GM23248 (cell line): ENCODE measurements at regions not wholly inside any gene's neighbourhood (a gene's known extent, or its start where the extent isn't known, plus 50 kb on each side); places are given as distances from the start of the nearest gene placed in this dataset.

ENCODE experiments used
- DNase-seq: peaks from one replicate; pipeline ENCODE4 v3.0.0-alpha.2; 2015
- H2AFZ ChIP-seq: fragments of 200-600 bp; sonication (generic); 2 replicates; pipeline ENCODE4 v1.6.1; 2016; ENCODE audit warnings: antibody characterized with exemption
- H3F3A ChIP-seq: fragments of 200-600 bp; sonication (generic); 2 replicates; pipeline ENCODE4 v1.6.1; 2016; ENCODE audit warnings: mild to moderate bottlenecking, antibody characterized with exemption, mixed run types; ENCODE audit not compliant: insufficient read depth
- H3K27ac ChIP-seq: fragments of 200-600 bp; sonication (generic); 2 replicates; pipeline ENCODE4 v1.5.1; 2016; ENCODE audit warnings: mild to moderate bottlenecking
- H3K27me3 ChIP-seq: fragments of 200-600 bp; sonication (generic); replicated peaks from 2 replicates; pipeline ENCODE4 v1.6.1; 2016; ENCODE audit warnings: mild to moderate bottlenecking; ENCODE audit not compliant: insufficient read depth
- H3K36me3 ChIP-seq: fragments of 200-600 bp; sonication (generic); 2 replicates; pipeline ENCODE4 v1.6.1; 2016; ENCODE audit warnings: low read depth, mild to moderate bottlenecking
- H3K4me1 ChIP-seq: fragments of 200-600 bp; sonication (generic); 2 replicates; pipeline ENCODE4 v1.6.1; 2016; ENCODE audit warnings: mild to moderate bottlenecking; ENCODE audit not compliant: insufficient read depth
- H3K4me2 ChIP-seq: fragments of 200-600 bp; sonication (generic); one replicate; pipeline ENCODE4 v1.6.1; 2016; ENCODE audit warnings: mild to moderate bottlenecking; ENCODE audit not compliant: unreplicated experiment
- H3K4me3 ChIP-seq: fragments of 200-600 bp; sonication (generic); 2 replicates; pipeline ENCODE4 v1.5.1; 2016; ENCODE audit warnings: mild to moderate bottlenecking
- H3K79me2 ChIP-seq: fragments of 200-600 bp; sonication (generic); 2 replicates; pipeline ENCODE4 v1.6.1; 2016; ENCODE audit warnings: mild to moderate bottlenecking; ENCODE audit not compliant: insufficient read depth
- H3K9ac ChIP-seq: fragments of 200-600 bp; sonication (generic); 2 replicates; pipeline ENCODE4 v1.6.1; 2016; ENCODE audit warnings: mild to moderate bottlenecking
- H3K9me2 ChIP-seq: fragments of 200-600 bp; sonication (generic); 2 replicates; pipeline ENCODE4 v1.6.1; 2016; ENCODE audit warnings: mixed run types, mild to moderate bottlenecking, moderate library complexity; ENCODE audit not compliant: insufficient read depth
- H3K9me3 ChIP-seq: fragments of 200-600 bp; sonication (generic); one replicate; pipeline ENCODE4 v1.6.1; 2017; ENCODE audit warnings: low read depth
- H4K20me1 ChIP-seq: fragments of 200-600 bp; sonication (generic); 2 replicates; pipeline ENCODE4 v1.6.0; 2016; ENCODE audit not compliant: insufficient read depth
- EZH2 ChIP-seq: fragments of 200-600 bp; sonication (generic); IDR thresholded peaks from 2 replicates; pipeline ENCODE4 v1.6.1; 2018; ENCODE audit warnings: antibody characterized with exemption, mild to moderate bottlenecking; ENCODE audit not compliant: insufficient read depth, poor library complexity, severe bottlenecking
- EZH2phosphoT487 ChIP-seq: fragments of 200-600 bp; sonication (generic); IDR thresholded peaks from 2 replicates; pipeline ENCODE4 v1.6.1; 2018; ENCODE audit warnings: antibody characterized with exemption, moderate library complexity, mild to moderate bottlenecking, low read depth; ENCODE audit not compliant: insufficient read depth
- WGBS, 2 experiments: methylation state at CpG; one replicate each; pipeline ENCODE4 v1.1.6; 2015 to 2017; ENCODE audit warnings: low lambda C conversion rate in 2 of 2, low coverage in 1 of 2; ENCODE audit errors: missing lambda C conversion rate in 2 of 2; 5-methylcytosine and 5-hydroxymethylcytosine counted together
- in situ Hi-C: fragments of 300-500 bp; cut with MboI; formaldehyde crosslinking; loops from 2 replicates; pipeline ENCODE4 v1.15.0; 2020

DNA sequence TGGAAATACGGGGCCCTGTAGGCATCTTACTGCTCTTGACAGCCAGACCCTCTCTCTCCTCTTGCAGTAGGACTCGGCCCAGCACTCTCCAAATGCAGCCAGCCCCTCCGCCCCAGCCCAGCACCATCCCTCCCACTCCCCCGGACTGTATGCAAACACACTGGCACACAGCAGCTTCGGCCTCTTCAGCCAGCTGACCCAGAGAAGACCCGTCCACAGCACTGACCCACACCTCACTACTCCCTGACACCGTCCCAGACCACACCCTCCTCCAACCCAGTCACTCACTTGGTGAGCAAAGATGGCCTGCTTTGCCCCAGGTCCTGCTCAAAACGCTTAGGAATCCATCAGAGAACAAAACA, 164.6 kb downstream of the IGLL1 start:
- Histone ChIP-seq H3K4me2 (no peak overlapping the region), H3K4me3 (no peak overlapping the region), H3K9ac (no peak overlapping the region), H4K20me1 (no peaks in the 10 kb centered on the region), H3K9me2 (no peaks in the 10 kb centered on the region), H3K9me3 (no peaks in the 10 kb centered on the region), H3K4me1 (no peaks in the 10 kb centered on the region), H3K79me2 (no peaks in the 10 kb centered on the region), H3K36me3 (no peaks in the 10 kb centered on the region), H3F3A (no peaks in the 10 kb centered on the region), H3K27ac (no peak overlapping the region), H3K27me3 (peaks cover 10% of the 10 kb centered on the region; the same call in 1 of the 2 replicates), H2AFZ (no peak overlapping the region)
- no peak for DNase-seq
- 24 to 32% methylated on average over 3 to 8 of the region's 8 CpGs for WGBS, 2 experiments
- in situ Hi-C loops, result no loop called here
- no peak for TF ChIP-seq EZH2
- TF ChIP-seq EZH2phosphoT487, result no peak

DNA sequence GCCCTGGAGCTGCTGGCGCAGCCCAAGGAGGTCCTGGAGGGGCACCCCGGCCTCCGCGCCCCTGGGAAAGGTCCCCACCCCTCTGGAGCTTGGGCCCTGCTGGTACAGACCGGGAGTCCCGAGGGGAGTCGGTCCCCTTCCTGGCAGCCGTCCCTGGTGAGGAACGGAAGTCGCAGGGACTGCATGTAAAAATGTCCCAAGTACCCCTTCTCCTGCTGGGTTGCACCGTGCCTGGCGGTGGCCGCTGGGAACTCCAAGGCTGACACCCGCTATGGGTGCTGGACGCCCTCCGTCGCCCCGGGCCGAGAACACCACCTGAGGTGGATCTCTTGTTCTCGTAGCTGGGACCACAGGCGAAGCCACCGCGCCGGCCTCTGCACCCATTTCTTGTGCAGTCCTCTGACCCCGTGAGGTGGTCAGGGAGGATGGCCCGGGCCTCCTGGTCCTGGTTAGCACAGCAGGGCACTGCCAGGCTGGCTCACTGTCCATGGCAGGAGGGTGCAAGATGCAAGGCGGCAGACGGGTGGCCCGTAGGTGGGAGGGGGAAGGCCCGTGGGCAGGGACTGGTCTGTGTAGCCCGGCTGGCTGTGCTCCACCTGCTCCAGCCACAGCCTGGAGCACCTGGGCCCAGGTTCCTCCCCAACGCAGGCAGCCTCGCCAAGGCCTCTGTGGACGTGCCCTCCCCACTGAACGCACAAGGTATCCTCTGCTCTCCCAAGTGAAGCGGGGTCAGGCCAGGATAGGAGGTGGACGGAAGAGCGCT, 165.2 kb downstream of the IGLL1 start:
- Histone ChIP-seq H3K27me3 (peaks cover 11% of the 10 kb centered on the region; the same call in 1 of the 2 replicates), H4K20me1 (no peaks in the 10 kb centered on the region), H3K4me1 (no peaks in the 10 kb centered on the region), H3K4me2 (no peak overlapping the region), H3K9me3 (no peaks in the 10 kb centered on the region), H3K79me2 (no peaks in the 10 kb centered on the region), H3K9me2 (no peaks in the 10 kb centered on the region), H3K27ac (no peak overlapping the region), H3K9ac (no peak overlapping the region), H3F3A (no peaks in the 10 kb centered on the region), H2AFZ (no peak overlapping the region), H3K4me3 (no peak overlapping the region), H3K36me3 (no peaks in the 10 kb centered on the region)
- TF ChIP-seq EZH2phosphoT487 (no peak), EZH2 (no peak)
- 66 to 72% methylated on average over 27 to 38 of the region's 38 CpGs for WGBS, 2 experiments
- in situ Hi-C loops, result no loop called here
- DNase-seq, result no peak

DNA sequence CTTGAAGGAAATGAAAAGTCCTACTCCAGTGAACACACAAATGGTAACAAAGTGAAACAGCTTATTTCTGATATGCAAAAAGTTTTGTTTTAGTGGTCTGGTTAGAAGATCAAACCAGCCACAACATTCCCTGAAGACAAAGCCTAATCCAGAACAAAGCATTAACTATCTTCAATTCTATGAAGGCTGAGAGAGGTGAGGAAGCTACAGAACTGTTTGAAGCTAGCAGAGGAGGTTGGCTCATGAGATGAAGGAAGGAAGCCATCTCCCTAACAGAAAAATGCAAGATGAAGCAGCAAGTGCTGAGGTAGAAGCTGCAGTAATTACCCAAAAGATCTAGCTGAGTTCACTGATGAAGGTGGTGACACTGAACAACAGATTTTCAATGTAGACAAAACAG, 168.4 kb downstream of the IGLL1 start:
- no peaks in the 10 kb centered on the region for H3K79me2 ChIP-seq
- TF ChIP-seq EZH2phosphoT487 (no peak), EZH2 (no peak)
- no peaks in the 10 kb centered on the region for H3K9me3 ChIP-seq
- no peaks in the 10 kb centered on the region for H4K20me1 ChIP-seq
- no peaks in the 10 kb centered on the region for H3F3A ChIP-seq
- H3K4me2 ChIP-seq, result no peak overlapping the region
- no peak overlapping the region for H2AFZ ChIP-seq
- no peak for DNase-seq
- no peak overlapping the region for H3K27ac ChIP-seq
- no peaks in the 10 kb centered on the region for H3K9me2 ChIP-seq
- H3K36me3 ChIP-seq, result no peaks in the 10 kb centered on the region
- no peaks in the 10 kb centered on the region for H3K4me1 ChIP-seq
- peaks cover 16% of the 10 kb centered on the region for H3K27me3 ChIP-seq
- in situ Hi-C loops, result no loop called here
- no peak overlapping the region for H3K4me3 ChIP-seq
- H3K9ac ChIP-seq, result no peak overlapping the region

DNA sequence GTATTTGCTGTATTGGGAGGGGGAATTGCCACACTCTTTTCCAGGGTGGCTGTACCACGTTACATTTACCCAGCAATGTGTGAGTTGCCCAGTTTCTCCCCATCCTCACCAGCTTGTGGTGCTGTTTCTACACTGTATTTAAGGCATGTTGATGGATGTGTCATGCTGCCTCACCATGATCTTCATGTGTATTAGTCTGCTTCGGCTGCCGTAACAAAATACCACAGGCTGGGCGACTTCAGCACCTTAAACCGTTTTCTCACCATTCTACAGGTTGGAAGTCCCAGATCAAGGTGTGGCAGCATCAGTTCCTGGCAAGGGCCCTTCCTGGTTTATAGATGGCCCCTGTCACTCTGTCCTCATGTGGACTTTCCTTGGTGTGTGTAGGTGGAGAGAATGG, 169.7 kb downstream of the IGLL1 start:
- no peaks in the 10 kb centered on the region for H3K36me3 ChIP-seq
- no peaks in the 10 kb centered on the region for H3K79me2 ChIP-seq
- no peak overlapping the region for H3K27ac ChIP-seq
- H3K4me2 ChIP-seq, result no peak overlapping the region
- no peak overlapping the region for H3K9ac ChIP-seq
- in situ Hi-C loops, result no loop called here
- no peak overlapping the region for H3K4me3 ChIP-seq
- H3K4me1 ChIP-seq, result no peaks in the 10 kb centered on the region
- 62 to 72% methylated on average over 5 of the region's 5 CpGs for WGBS, 2 experiments
- no peaks in the 10 kb centered on the region for H3K9me3 ChIP-seq
- TF ChIP-seq EZH2phosphoT487 (no peak), EZH2 (no peak)
- no peaks in the 10 kb centered on the region for H3F3A ChIP-seq
- no peaks in the 10 kb centered on the region for H4K20me1 ChIP-seq
- H2AFZ ChIP-seq, result no peak overlapping the region
- H3K27me3 ChIP-seq, result peaks cover 23% of the 10 kb centered on the region
- no peaks in the 10 kb centered on the region for H3K9me2 ChIP-seq
- DNase-seq, result no peak

DNA sequence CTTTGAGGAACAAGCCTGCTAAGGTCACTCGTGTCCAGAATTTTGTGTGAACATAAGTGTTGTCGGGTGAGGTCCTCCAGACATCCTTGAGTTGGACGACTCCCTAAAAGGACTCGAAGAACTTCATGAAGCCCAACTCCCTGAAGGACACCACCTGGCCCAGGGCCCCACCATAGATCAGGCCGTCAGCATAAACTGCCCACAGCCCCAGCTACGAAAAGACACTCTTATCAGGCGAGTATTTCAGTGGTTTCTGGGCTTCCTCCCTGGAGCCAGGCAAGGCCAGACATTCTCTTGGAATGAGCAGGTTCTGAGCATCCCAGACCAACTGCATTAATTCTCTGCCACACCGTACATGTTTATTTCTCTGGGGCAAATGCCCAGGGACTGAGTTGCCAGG, 170.1 kb downstream of the IGLL1 start:
- Histone ChIP-seq H3K9me3 (no peaks in the 10 kb centered on the region), H3K36me3 (no peaks in the 10 kb centered on the region), H3K9ac (no peak overlapping the region), H2AFZ (no peak overlapping the region), H3K79me2 (no peaks in the 10 kb centered on the region), H3K4me2 (no peak overlapping the region), H3K27me3 (peaks cover 23% of the 10 kb centered on the region), H3K27ac (no peak overlapping the region), H3F3A (no peaks in the 10 kb centered on the region), H4K20me1 (no peaks in the 10 kb centered on the region), H3K4me1 (no peaks in the 10 kb centered on the region), H3K9me2 (no peaks in the 10 kb centered on the region), H3K4me3 (no peak overlapping the region)
- 20 to 33% methylated on average over 8 of the region's 8 CpGs for WGBS, 2 experiments
- in situ Hi-C loops, result no loop called here
- TF ChIP-seq EZH2phosphoT487, result no peak
- TF ChIP-seq EZH2, result no peak
- DNase-seq, result no peak
